ENCODE measurements at regions not wholly inside any gene's neighbourhood (a gene's known extent, or its start where the extent isn't known, plus 50 kb on each side); places are given as distances from the start of the nearest gene placed in this dataset.

GRCh38 chr6:151160929-151161757, 78.6 kb upstream of the AKAP12 start:
- H3K4ac ChIP-seq (ENCODE audit: low read depth, low read length), result no peak overlapping the region
- no peak overlapping the region for H2BK120ac ChIP-seq (ENCODE audit: low read depth, low read length, poor library complexity, severe bottlenecking)
- H3K14ac ChIP-seq (ENCODE audit: insufficient read depth, low read length), result no peak overlapping the region
- H4K5ac ChIP-seq (ENCODE audit: insufficient read length, low read depth, low read length), result no peak overlapping the region
- H3K9ac ChIP-seq (ENCODE audit: extremely low read depth, insufficient read length, low read length), result no peak overlapping the region
- H3K23me2 ChIP-seq (ENCODE audit: insufficient read length, low read depth, low read length, poor library complexity, severe bottlenecking), result no peaks in the 10 kb centered on the region
- TF ChIP-seq, protein P1, sequence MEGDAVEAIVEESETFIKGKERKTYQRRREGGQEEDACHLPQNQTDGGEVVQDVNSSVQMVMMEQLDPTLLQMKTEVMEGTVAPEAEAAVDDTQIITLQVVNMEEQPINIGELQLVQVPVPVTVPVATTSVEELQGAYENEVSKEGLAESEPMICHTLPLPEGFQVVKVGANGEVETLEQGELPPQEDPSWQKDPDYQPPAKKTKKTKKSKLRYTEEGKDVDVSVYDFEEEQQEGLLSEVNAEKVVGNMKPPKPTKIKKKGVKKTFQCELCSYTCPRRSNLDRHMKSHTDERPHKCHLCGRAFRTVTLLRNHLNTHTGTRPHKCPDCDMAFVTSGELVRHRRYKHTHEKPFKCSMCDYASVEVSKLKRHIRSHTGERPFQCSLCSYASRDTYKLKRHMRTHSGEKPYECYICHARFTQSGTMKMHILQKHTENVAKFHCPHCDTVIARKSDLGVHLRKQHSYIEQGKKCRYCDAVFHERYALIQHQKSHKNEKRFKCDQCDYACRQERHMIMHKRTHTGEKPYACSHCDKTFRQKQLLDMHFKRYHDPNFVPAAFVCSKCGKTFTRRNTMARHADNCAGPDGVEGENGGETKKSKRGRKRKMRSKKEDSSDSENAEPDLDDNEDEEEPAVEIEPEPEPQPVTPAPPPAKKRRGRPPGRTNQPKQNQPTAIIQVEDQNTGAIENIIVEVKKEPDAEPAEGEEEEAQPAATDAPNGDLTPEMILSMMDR (conservative IDR thresholded peaks at IDR 0.05), result no peak
- no peak overlapping the region for H3K56ac ChIP-seq (ENCODE audit: insufficient read length, low read depth, low read length)
- no peak overlapping the region for H3T11ph ChIP-seq (ENCODE audit: low read length)
- H3K18ac ChIP-seq (ENCODE audit: insufficient read length, low read depth, low read length), result no peak overlapping the region
- Mint-ChIP-seq H3K27me3 (ENCODE audit: low read depth) (peaks cover 7% of the 10 kb centered on the region), H3K9me3 (no peaks in the 10 kb centered on the region), H3K4me1 (peaks cover 9 to 10% of the 10 kb centered on the region in 2 experiments), H3K4me3 (no peak overlapping the region), H3K27ac (no peak overlapping the region), H3K36me3 (ENCODE audit: insufficient read depth in 1 of 3, low read depth in 3 of 3) (no peaks in the 10 kb centered on the region)
- H3K4me2 ChIP-seq (ENCODE audit: insufficient read depth, insufficient read length, low read length), result no peak overlapping the region
- no peak overlapping the region for H2BK12ac ChIP-seq (ENCODE audit: insufficient read length, low read depth, low read length)
- no peak overlapping the region for H2AK5ac ChIP-seq (ENCODE audit: insufficient read length, low read length)
- no peak overlapping the region for H2BK5ac ChIP-seq (ENCODE audit: insufficient read length, low read length)
- no peaks in the 10 kb centered on the region for H3K79me1 ChIP-seq (ENCODE audit: insufficient read depth, low read depth, low read length, poor library complexity, severe bottlenecking)
- no peaks in the 10 kb centered on the region for H3K27me3 ChIP-seq (ENCODE audit: insufficient read depth, low read length)
- H2BK15ac ChIP-seq (ENCODE audit: low read depth, low read length), result no peak overlapping the region
- no peak for DNase-seq
- no peak overlapping the region for H4K91ac ChIP-seq (ENCODE audit: insufficient read length, low read depth, low read length)
- H2AFZ ChIP-seq (ENCODE audit: low read length), result no peak overlapping the region
- no peak overlapping the region for H3K23ac ChIP-seq (ENCODE audit: insufficient read length, low read depth, low read length)
- H2BK20ac ChIP-seq (ENCODE audit: low read depth, low read length, poor library complexity, severe bottlenecking), result no peak overlapping the region
- no CpG with 5 or more reads among the region's 16 CpGs for WGBS (ENCODE audit: extremely low coverage, insufficient read length, low lambda C conversion rate)
- no peaks in the 10 kb centered on the region for H3K9me3 ChIP-seq (ENCODE audit: control insufficient read depth, low read depth, low read length)
- H3K27ac ChIP-seq (ENCODE audit: insufficient read length, low read depth, low read length), result no peak overlapping the region
- no peaks in the 10 kb centered on the region for H3K4me1 ChIP-seq (ENCODE audit: insufficient read depth, low read length)
- H4K20me1 ChIP-seq (ENCODE audit: control insufficient read depth, insufficient read depth, insufficient read length), result no peaks in the 10 kb centered on the region
- no peak overlapping the region for H4K8ac ChIP-seq (replicated peaks; ENCODE audit: insufficient read length, low read depth, low read length)
- no peaks in the 10 kb centered on the region for H3K79me2 ChIP-seq (ENCODE audit: insufficient read depth, low read length)

Data from H9 (cell line).